MCF 10A (cell line): ENCODE measurements at regions not wholly inside any gene's neighbourhood (a gene's known extent, or its start where the extent isn't known, plus 50 kb on each side); places are given as distances from the start of the nearest gene placed in this dataset.

Source experiments
- BruUV-seq: library from RNA; stranded (reverse); fragments of 400-500 nt; replicated peaks from 2 replicates; lab custom pipeline; 2021; lab: Mats Ljungman, UMichigan
- CTCF ChIA-PET: fragments of 300-600 bp; sonication (Branson Sonifier 250); formaldehyde crosslinking; extraction: SDS; loops from one replicate; lab custom pipeline; 2021; ENCODE audit warnings: antibody characterized with exemption, inconsistent platforms; lab: Yijun Ruan, JAX
- POLR2A ChIA-PET: fragments of 300-600, 350-650 bp; sonication (Branson Sonifier 250); formaldehyde crosslinking; extraction: SDS; loops from one replicate; lab custom pipeline; 2020; ENCODE audit warnings: antibody characterized with exemption, inconsistent platforms; lab: Yijun Ruan, JAX
- DNase-seq: peaks from one replicate; pipeline ENCODE4 v3.0.0-alpha.2; 2018; ENCODE audit not compliant: unreplicated experiment
- H3K27ac Mint-ChIP-seq: one replicate; pipeline ENCODE4 v1.8.0; 2022; ENCODE audit warnings: mild to moderate bottlenecking, low read depth, mixed read lengths; ENCODE audit not compliant: unreplicated experiment
- H3K27me3 Mint-ChIP-seq: one replicate; pipeline ENCODE4 v1.8.0; 2022; ENCODE audit warnings: mixed read lengths; ENCODE audit not compliant: insufficient read depth, unreplicated experiment
- H3K36me3 Mint-ChIP-seq: one replicate; pipeline ENCODE4 v1.8.0; 2022; ENCODE audit warnings: mild to moderate bottlenecking, moderate library complexity, mixed read lengths; ENCODE audit not compliant: insufficient read depth, unreplicated experiment
- H3K4me1 Mint-ChIP-seq: one replicate; pipeline ENCODE4 v1.8.0; 2022; ENCODE audit warnings: mixed read lengths; ENCODE audit not compliant: insufficient read depth, unreplicated experiment
- H3K4me3 Mint-ChIP-seq: one replicate; pipeline ENCODE4 v1.8.0; 2022; ENCODE audit warnings: mild to moderate bottlenecking, moderate library complexity, mixed read lengths; ENCODE audit not compliant: unreplicated experiment
- H3K9me3 Mint-ChIP-seq: one replicate; pipeline ENCODE4 v1.8.0; 2022; ENCODE audit warnings: mixed read lengths; ENCODE audit not compliant: unreplicated experiment
- intact Hi-C: fragments of 100-400 bp; cut with micrococcal nuclease; formaldehyde crosslinking; loops from 2 replicates; pipeline ENCODE4 v1.14.1; 2022
- TF ChIP-seq, protein P1 (sequence below): fragments of 200-600 bp; IDR thresholded peaks from one replicate; pipeline ENCODE4 v1.8.0; 2022; ENCODE audit warnings: antibody characterized with exemption, mild to moderate bottlenecking; ENCODE audit not compliant: unreplicated experiment

DNA sequence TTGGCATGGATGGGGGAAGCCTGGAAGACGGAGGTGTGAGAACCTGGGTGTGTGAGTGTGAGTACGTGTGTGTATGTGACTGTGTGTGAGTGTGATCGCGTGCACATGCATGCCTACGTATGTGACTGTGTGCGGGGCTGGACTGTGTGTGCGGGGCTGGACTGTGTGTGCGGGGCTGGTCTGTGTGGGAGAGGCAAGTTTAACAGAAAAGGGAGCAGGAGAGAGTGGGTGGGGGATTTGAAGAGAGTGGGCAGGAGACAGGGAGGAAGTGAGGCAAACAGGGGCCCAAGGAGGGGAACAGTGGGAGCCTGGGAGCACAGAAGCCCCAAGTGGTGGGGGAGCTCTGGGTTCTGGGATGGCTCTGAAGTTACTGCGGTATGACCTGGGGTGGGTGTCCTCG lies 103.7 kb upstream of the LHX5 start:
- ChIA-PET CTCF (no interaction called here), POLR2A (no interaction called here)
- Mint-ChIP-seq H3K27me3 (no peaks in the 10 kb centered on the region), H3K4me1 (no peaks in the 10 kb centered on the region), H3K4me3 (no peak overlapping the region), H3K36me3 (no peaks in the 10 kb centered on the region), H3K27ac (no peak overlapping the region), H3K9me3 (no peaks in the 10 kb centered on the region)
- intact Hi-C loops: no loop called here
- no peak for DNase-seq
- BruUV-seq: no TSS peak
- TF ChIP-seq, protein P1, sequence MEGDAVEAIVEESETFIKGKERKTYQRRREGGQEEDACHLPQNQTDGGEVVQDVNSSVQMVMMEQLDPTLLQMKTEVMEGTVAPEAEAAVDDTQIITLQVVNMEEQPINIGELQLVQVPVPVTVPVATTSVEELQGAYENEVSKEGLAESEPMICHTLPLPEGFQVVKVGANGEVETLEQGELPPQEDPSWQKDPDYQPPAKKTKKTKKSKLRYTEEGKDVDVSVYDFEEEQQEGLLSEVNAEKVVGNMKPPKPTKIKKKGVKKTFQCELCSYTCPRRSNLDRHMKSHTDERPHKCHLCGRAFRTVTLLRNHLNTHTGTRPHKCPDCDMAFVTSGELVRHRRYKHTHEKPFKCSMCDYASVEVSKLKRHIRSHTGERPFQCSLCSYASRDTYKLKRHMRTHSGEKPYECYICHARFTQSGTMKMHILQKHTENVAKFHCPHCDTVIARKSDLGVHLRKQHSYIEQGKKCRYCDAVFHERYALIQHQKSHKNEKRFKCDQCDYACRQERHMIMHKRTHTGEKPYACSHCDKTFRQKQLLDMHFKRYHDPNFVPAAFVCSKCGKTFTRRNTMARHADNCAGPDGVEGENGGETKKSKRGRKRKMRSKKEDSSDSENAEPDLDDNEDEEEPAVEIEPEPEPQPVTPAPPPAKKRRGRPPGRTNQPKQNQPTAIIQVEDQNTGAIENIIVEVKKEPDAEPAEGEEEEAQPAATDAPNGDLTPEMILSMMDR: no peak

DNA sequence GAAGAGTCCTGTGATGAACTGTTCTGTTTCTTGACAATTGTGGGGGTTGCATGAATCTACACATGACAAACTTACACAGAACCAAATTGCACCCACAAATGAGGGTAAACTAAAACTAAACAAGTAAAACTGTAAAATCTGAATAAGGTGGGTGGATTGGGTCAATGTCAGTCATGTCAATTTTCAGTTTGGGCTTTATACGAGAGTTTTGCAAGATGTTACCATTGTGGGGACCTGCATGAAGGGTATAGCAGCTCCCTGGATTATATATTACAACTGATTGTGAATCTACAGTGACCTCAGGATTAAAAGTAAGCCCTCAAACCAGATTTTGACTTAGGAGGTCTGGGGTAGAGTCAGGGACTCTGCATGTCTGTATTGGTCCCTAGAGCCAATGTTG lies 101.5 kb upstream of the LHX5 start:
- H3K4me1 Mint-ChIP-seq: no peaks in the 10 kb centered on the region
- H3K9me3 Mint-ChIP-seq: no peaks in the 10 kb centered on the region
- H3K4me3 Mint-ChIP-seq: no peak overlapping the region
- TF ChIP-seq, protein P1: no peak
- ChIA-PET CTCF (interaction anchor here (0.6 kb wide), 1 partner anchor 18 kb away, joined by 3 read pairs; no protein-coding TSS in a partner anchor), POLR2A (no interaction called here)
- no peak overlapping the region for H3K27ac Mint-ChIP-seq
- intact Hi-C loops: no loop called here
- peaks cover 11% of the 10 kb centered on the region for H3K27me3 Mint-ChIP-seq
- no TSS peak for BruUV-seq
- H3K36me3 Mint-ChIP-seq: no peaks in the 10 kb centered on the region
- no peak for DNase-seq

DNA sequence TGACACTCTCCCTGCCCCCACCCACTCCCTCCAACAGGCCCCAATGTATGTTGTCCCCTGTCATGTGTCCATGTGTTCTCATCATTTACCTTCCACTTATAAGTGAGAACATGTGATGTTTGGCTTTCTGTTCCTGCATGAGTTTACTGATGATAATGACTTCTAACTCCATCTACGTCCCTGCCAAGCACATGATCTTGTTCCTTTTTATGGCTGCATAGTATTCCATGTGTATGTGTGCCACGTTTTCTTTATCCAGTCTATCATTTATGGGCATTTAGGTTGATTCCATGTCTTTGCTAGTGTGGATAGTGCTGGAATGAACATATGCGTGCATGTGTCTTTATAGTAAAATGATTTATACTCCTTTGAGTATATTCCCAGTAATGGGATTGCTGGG lies 100.0 kb upstream of the LHX5 start:
- intact Hi-C loops: no loop called here
- no peak for DNase-seq
- H3K4me3 Mint-ChIP-seq: no peak overlapping the region
- TF ChIP-seq, protein P1: no peak
- no peaks in the 10 kb centered on the region for H3K9me3 Mint-ChIP-seq
- POLR2A ChIA-PET: no interaction called here
- no peaks in the 10 kb centered on the region for H3K36me3 Mint-ChIP-seq
- peaks cover 11% of the 10 kb centered on the region for H3K27me3 Mint-ChIP-seq
- no TSS peak for BruUV-seq
- CTCF ChIA-PET: no interaction called here
- no peaks in the 10 kb centered on the region for H3K4me1 Mint-ChIP-seq
- no peak overlapping the region for H3K27ac Mint-ChIP-seq

DNA sequence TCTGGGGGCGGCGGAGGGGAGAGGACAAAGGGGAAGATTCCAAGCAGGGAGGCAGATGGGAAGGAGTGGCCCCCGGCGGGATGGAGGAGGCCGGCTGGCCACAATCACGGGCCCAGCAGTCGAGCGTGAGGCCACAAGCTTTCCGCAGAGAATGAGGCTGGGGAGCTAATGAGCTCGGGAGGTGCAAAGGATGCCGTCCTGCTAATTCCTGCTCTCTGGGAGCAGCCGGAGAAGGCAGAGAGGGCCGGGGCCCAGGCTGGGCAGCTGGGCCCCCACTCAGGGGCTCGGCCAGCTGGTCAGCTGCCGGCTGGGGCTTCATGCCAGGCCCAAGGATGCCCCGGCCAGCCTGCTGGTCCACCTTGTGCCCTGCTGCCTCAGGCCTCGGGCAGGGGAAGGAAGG lies 98.1 kb upstream of the LHX5 start:
- intact Hi-C loops: no loop called here
- Mint-ChIP-seq H3K27ac (no peak overlapping the region), H3K4me1 (no peaks in the 10 kb centered on the region), H3K27me3 (peaks cover 11% of the 10 kb centered on the region), H3K36me3 (no peaks in the 10 kb centered on the region), H3K4me3 (no peak overlapping the region), H3K9me3 (no peaks in the 10 kb centered on the region)
- no TSS peak for BruUV-seq
- ChIA-PET POLR2A (no interaction called here), CTCF (interaction anchor here (1.0 kb wide), 1 partner anchor 32 kb away, joined by 3 read pairs; no protein-coding TSS in a partner anchor)
- DNase-seq: no peak
- TF ChIP-seq, protein P1: no peak
